ENCODE measurements at regions not wholly inside any gene's neighbourhood (a gene's known extent, or its start where the extent isn't known, plus 50 kb on each side); places are given as distances from the start of the nearest gene placed in this dataset.

- Histone ChIP-seq H4K5ac (ENCODE audit: insufficient read length, low read depth, low read length) (no peak overlapping the region), H2BK120ac (replicated peaks; ENCODE audit: low read depth, low read length) (no peak overlapping the region), H3K79me1 (ENCODE audit: low read depth, low read length) (no peaks in the 10 kb centered on the region), H2AK5ac (ENCODE audit: low read depth, low read length) (no peak overlapping the region), H3K23me2 (ENCODE audit: low read depth, low read length) (no peaks in the 10 kb centered on the region), H4K20me1 (replicated peaks in 1 of 2; ENCODE audit: control insufficient read depth in 1 of 2, insufficient read depth in 2 of 2, low read length in 2 of 2) (no peaks in the 10 kb centered on the region), H4K91ac (replicated peaks; ENCODE audit: insufficient read length, low read length) (no peak overlapping the region), H3K27ac (ENCODE audit: low read depth, low read length) (no peak overlapping the region), H3K79me2 (ENCODE audit: control insufficient read depth in 1 of 2, insufficient read depth in 2 of 2, low read length in 2 of 2) (no peaks in the 10 kb centered on the region), H3K14ac (ENCODE audit: insufficient read length) (no peak overlapping the region), H4K8ac (ENCODE audit: extremely low read depth, insufficient read depth, low read length) (no peak overlapping the region), H3K27me3 (replicated peaks in 1 of 4; ENCODE audit: control insufficient read depth in 3 of 4, extremely low read depth in 1 of 4, insufficient read depth in 3 of 4, low read length in 3 of 4) (no peaks in the 10 kb centered on the region), H2AFZ (ENCODE audit: low read length) (no peak overlapping the region), H3K56ac (replicated peaks; ENCODE audit: insufficient read length, low read depth, low read length) (no peak overlapping the region), H3K4me1 (replicated peaks in 1 of 4; ENCODE audit: control insufficient read depth in 3 of 4, insufficient read depth in 4 of 4, low read length in 3 of 4) (no peaks in the 10 kb centered on the region), H3K4me3 (ENCODE audit: extremely low read depth in 1 of 4, insufficient read depth in 2 of 4, low read depth in 3 of 4, low read length in 4 of 4) (no peak overlapping the region), H2BK15ac (ENCODE audit: low read length) (no peak overlapping the region), H3K9ac (replicated peaks in 1 of 4; ENCODE audit: extremely low read depth in 1 of 4, low read depth in 3 of 4, low read length in 3 of 4) (no peak overlapping the region), H3K4ac (replicated peaks; ENCODE audit: insufficient read length, low read depth, low read length) (no peak overlapping the region), H2BK12ac (ENCODE audit: low read depth, low read length) (0 out of 2 replicates have a peak overlapping the region, but pooled peaks have one; percentile 17), H3K18ac (ENCODE audit: extremely low read depth, low read length) (no peak overlapping the region), H2BK20ac (ENCODE audit: low read length) (no peak overlapping the region), H3K36me3 (ENCODE audit: control insufficient read depth in 2 of 4, insufficient read depth in 4 of 4, low read length in 3 of 4) (no peaks in the 10 kb centered on the region), H3K9me3 (ENCODE audit: insufficient read depth in 2 of 2, low read depth in 1 of 2, low read length in 1 of 2) (no peaks in the 10 kb centered on the region), H2BK5ac (ENCODE audit: low read depth, low read length) (no peak overlapping the region), H3K23ac (ENCODE audit: insufficient read length) (no peak overlapping the region), H3K4me2 (ENCODE audit: insufficient read depth in 1 of 2, low read depth in 2 of 2, low read length in 2 of 2) (no peak overlapping the region)
- CTCF ChIA-PET (ENCODE audit: partially characterized antibody) = interaction anchor here (0.6 to 2.7 kb wide), 2 partner anchors 25 to 32 kb away, joined by 3 to 19 read pairs; no protein-coding TSS in a partner anchor
- FAIRE-seq (no peak), DNase-seq (ENCODE audit: low read depth in 1 of 2, low spot score in 2 of 2) (peak in 1 of 2 experiments; percentile 28)
- no peak for TF ChIP-seq RNF2 (IDR thresholded peaks at IDR 0.05; ENCODE audit: borderline replicate concordance, low read depth, low read length, missing control alignments, poor library complexity, severe bottlenecking)
- TF ChIP-seq KDM1A (IDR thresholded peaks at IDR 0.05; ENCODE audit: borderline replicate concordance, low read length) = no peak
- TF ChIP-seq ATF3 (IDR thresholded peaks at IDR 0.05; ENCODE audit: insufficient read depth, low read depth, low read length) = no peak
- TF ChIP-seq SRF (IDR thresholded peaks at IDR 0.05; ENCODE audit: low read depth, low read length) = no peak
- TF ChIP-seq SP2 (IDR thresholded peaks at IDR 0.05; ENCODE audit: low read length) = no peak
- no peak for TF ChIP-seq TCF12 (IDR thresholded peaks at IDR 0.05; ENCODE audit: low read depth, low read length)
- no peak for TF ChIP-seq POLR2AphosphoS5 (IDR thresholded peaks at IDR 0.05; ENCODE audit: low read depth, low read length)
- TF ChIP-seq NANOG (IDR thresholded peaks at IDR 0.05; ENCODE audit: insufficient read depth, low read depth, low read length, poor library complexity, severe bottlenecking) = no peak
- no peak for TF ChIP-seq BCL11A (IDR thresholded peaks at IDR 0.05; ENCODE audit: low read depth in 2 of 2, low read length in 2 of 2)
- POLR2A ChIA-PET (ENCODE audit: partially characterized antibody) = no interaction called here
- WGBS, 2 experiments (ENCODE audit: extremely low coverage in 1 of 2, insufficient coverage in 1 of 2, insufficient read length in 1 of 2, insufficient replicate concordance in 2 of 2, low coverage in 1 of 2, low lambda C conversion rate in 2 of 2, missing lambda C conversion rate in 1 of 2) = 88% methylated on average over 8 of the region's 8 CpGs; no CpG with 5 or more reads in 1 of the 2 experiments
These were observed 431.0 kb upstream of the B3GAT1 start for GRCh38 chr11:134843020-134843419.
